GM18505 (cell line): ENCODE measurements at regions not wholly inside any gene's neighbourhood (a gene's known extent, or its start where the extent isn't known, plus 50 kb on each side); places are given as distances from the start of the nearest gene placed in this dataset.

Experiments
- ATAC-seq: cut with Tn5 transposase; IDR thresholded peaks from one replicate; pipeline ENCODE4 v1.9.1; 2021; ENCODE audit not compliant: unreplicated experiment
- POLR2A ChIP-seq: IDR thresholded peaks from 4 replicates; pipeline ENCODE4 v1.6.1; 2011; ENCODE audit warnings: borderline replicate concordance; ENCODE audit not compliant: insufficient read depth, insufficient read length; ENCODE audit errors: extremely low read depth

GRCh38 chr1:81407000-81407821 is 393.5 kb upstream of the ADGRL2 start:
- no peak for TF ChIP-seq POLR2A
- ATAC-seq = no peak

DNA sequence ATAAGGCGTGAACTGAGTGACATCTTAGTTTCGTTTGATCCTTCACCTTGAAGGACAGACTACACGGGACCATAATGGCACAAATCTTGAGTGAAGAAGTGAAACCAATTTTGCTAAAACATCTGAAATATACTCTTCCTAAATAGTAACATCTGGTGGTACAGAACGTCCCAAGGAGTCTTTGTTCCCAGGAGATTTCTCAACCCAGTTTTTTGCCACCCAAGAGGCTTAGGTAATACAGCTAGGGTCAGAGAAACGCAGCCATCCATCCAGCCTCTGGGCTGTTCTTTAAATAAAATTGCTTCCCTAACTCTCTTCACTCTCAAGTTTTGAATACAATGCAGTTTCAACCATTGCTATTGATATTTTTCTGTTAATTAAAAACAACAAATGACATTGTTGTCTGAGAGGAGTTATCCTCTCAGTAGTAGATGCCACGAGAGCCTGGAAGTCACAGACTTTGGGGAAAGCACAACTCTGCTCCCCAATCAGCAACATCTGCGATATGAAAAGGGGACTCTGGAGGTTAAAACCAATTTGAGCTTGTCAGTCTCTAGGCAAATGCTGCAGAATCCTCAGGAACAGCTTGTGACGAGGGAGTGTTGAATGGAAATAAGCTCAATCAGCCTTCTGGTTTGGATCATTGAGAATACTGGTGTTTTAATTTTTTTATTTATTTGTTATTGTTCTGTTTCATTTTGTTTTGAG is 394.3 kb upstream of the ADGRL2 start:
- TF ChIP-seq POLR2A = no peak
- ATAC-seq = no peak

DNA sequence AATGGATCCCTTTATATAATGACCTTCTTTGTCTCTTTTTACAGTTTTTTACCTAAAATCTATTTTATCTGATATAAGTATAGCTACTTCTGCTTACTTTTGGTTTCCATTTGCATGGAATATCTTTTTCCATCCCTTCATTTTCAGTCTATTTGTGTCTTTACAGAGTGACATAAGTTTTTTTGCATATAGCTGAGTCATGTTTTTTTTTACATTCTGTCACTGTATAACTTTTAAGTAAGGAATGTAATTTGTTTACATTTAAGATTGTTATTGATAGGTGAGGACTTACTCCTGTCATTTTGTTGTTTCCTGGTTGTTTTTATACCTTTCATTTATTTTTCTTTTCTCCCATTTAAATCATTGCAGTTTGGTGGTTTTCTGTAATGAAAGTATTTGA is 402.7 kb upstream of the ADGRL2 start:
- TF ChIP-seq POLR2A = no peak
- ATAC-seq = no peak

GRCh38 chr1:81392526-81393226 is 408.1 kb upstream of the ADGRL2 start:
- no peak for ATAC-seq
- TF ChIP-seq POLR2A = no peak

DNA sequence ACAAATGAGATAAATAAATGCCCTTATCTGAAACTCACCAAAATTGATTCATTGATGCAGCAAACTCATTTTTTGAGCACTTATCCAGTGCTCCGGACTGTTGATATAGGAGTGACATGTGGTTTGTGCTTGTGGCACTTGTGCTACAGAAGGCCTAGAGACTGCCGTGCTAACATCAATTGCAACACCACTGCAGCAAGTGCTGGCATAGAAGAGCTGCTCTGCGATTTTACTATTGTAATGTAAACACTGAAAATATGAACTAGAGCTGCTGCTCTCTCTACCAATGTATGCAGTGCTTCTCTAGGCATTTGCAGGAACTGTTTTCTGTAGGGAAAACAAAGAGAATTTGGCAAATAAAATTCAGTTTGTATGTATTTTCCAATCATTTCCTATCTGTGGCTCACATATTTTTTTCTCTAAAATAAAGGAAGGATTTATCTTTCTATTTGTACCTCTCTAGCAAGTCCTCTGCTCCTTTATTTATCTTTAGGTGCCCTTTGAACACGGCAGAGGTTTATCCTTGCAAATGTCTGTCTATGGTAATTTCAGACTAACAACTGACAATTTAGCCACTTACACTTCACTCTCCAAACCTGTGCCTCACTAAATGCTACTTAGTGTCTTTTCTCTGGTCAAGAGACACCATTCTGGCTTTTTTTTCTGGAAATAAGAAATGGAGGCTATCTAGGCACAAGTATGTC is 409.5 kb upstream of the ADGRL2 start:
- no peak for TF ChIP-seq POLR2A
- no peak for ATAC-seq

DNA sequence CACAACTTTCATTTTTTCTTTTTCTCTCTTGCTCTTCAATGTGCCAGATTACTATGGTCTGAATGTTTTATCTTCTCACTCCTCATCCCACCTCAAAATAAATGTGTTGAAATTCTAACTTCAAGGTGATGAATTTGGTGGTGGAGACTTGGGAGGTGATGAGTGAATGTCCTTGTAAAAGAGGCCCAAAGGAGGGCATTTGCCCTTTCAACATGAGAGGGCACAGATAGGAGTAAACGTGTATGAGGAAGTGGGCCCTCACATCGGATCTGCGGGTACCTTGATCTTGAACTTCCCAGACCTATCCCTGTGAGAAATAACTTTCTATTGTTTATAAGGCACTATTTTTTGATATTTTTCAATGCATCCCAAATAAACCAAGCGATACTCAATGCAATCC is 412.3 kb upstream of the ADGRL2 start:
- no peak for TF ChIP-seq POLR2A
- no peak for ATAC-seq

- no peak for ATAC-seq
- TF ChIP-seq POLR2A = no peak
Observed at GRCh38 chr1:81387446-81387845, 413.3 kb upstream of the ADGRL2 start.

DNA sequence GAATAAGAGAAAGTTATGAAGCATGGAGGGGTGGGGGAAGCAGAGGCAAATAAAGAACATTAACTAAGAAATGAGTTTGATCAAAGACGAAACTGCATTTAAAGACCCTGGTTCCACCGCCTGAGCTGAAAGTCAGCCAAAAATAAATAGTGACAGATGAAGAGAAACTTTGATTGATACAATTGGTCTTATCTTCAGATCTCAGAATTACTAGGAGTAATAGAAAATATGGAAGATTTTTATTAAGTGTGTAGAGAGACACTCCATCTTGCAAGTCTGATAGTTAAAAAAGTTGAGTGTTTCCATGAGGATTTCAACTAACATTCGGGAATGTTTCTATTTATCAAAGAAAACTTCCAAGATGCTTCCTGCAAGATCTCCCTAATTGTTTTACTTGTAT is 418.2 kb upstream of the ADGRL2 start:
- ATAC-seq = no peak
- TF ChIP-seq POLR2A = no peak

- ATAC-seq = no peak
- TF ChIP-seq POLR2A = no peak
Observed at GRCh38 chr1:81381881-81382280, 418.9 kb upstream of the ADGRL2 start.

DNA sequence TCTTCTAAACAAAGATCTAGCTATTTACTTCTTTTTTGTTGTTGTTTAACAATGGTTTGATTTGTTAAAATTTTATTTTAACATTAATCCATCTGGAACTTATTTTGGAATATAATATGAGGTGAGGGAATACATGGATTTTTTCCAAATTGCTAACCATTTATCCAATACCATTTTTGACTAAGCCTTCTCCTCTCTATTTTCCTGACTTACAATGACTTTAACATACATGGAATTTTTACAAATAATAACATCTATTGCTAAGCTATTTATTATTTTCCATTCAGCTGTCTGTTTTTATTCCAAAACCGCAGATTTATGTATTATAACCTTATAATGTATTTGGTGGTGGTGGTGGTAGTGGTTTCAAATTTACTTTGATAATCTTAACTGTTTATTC is 420.3 kb upstream of the ADGRL2 start:
- no peak for TF ChIP-seq POLR2A
- no peak for ATAC-seq

- no peak for TF ChIP-seq POLR2A
- no peak for ATAC-seq
Observed at GRCh38 chr1:81379430-81379829, 421.3 kb upstream of the ADGRL2 start.

DNA sequence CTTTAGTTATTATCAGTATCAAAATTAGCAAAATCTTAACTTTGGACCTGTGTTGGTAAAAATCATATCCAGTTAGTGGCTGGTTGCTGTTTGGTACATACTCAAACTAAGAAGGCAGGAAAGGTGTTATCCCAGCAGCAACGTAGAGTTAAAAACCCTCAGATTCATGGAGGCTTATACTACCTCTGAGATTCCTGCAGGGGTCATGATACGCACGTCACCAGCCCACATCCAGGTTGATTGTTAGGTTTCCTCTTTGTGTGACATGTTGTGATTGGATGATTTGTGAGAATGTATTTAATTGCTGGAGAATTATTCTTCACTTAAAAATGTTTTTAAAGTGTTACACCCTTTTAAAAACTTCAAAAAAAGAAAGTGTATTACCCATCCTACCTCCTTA is 423.3 kb upstream of the ADGRL2 start:
- no peak for ATAC-seq
- no peak for TF ChIP-seq POLR2A
